ENCODE measurements at regions not wholly inside any gene's neighbourhood (a gene's known extent, or its start where the extent isn't known, plus 50 kb on each side); places are given as distances from the start of the nearest gene placed in this dataset.

- H3K27ac ChIP-seq = no peak overlapping the region
- no peak overlapping the region for H3K4me3 ChIP-seq
- H3K9me3 ChIP-seq = no peaks in the 10 kb centered on the region
- intact Hi-C loops (cut with DNase I) = no loop called here
- no peak for TF ChIP-seq POLR2A (IDR thresholded peaks at IDR 0.05)
- TF ChIP-seq CTCF (IDR thresholded peaks at IDR 0.05) = no peak
- H3K4me1 ChIP-seq = no peaks in the 10 kb centered on the region
- no peak for DNase-seq
- no peaks in the 10 kb centered on the region for H3K36me3 ChIP-seq
- H3K27me3 ChIP-seq = no peaks in the 10 kb centered on the region
Measured at GRCh38 chr11:109138196-109138595, 283.8 kb upstream of the C11orf87 start.

GRCh38 chr11:109140426-109140825 lies 281.6 kb upstream of the C11orf87 start:
- no peaks in the 10 kb centered on the region for H3K9me3 ChIP-seq
- no peaks in the 10 kb centered on the region for H3K27me3 ChIP-seq
- no peak for DNase-seq
- H3K4me3 ChIP-seq = no peak overlapping the region
- intact Hi-C loops (cut with DNase I) = no loop called here
- TF ChIP-seq CTCF (IDR thresholded peaks at IDR 0.05) = no peak
- H3K4me1 ChIP-seq = no peaks in the 10 kb centered on the region
- H3K36me3 ChIP-seq = no peaks in the 10 kb centered on the region
- H3K27ac ChIP-seq = no peak overlapping the region

GRCh38 chr11:109140857-109141515 lies 281.0 kb upstream of the C11orf87 start:
- Histone ChIP-seq H3K4me3 (no peak overlapping the region), H3K27me3 (no peaks in the 10 kb centered on the region), H3K4me1 (no peaks in the 10 kb centered on the region), H3K27ac (no peak overlapping the region), H3K9me3 (no peaks in the 10 kb centered on the region), H3K36me3 (no peaks in the 10 kb centered on the region)
- no peak for TF ChIP-seq CTCF (IDR thresholded peaks at IDR 0.05)
- 65 to 100% methylated on average over 1 to 3 of the region's 3 CpGs for WGBS, 2 donors
- intact Hi-C loops (cut with DNase I) = no loop called here
- DNase-seq = no peak

- intact Hi-C loops (cut with DNase I) = no loop called here
- no peaks in the 10 kb centered on the region for H3K9me3 ChIP-seq
- no peaks in the 10 kb centered on the region for H3K4me1 ChIP-seq
- no peaks in the 10 kb centered on the region for H3K36me3 ChIP-seq
- no peak overlapping the region for H3K4me3 ChIP-seq
- 87 to 90% methylated on average over 14 of the region's 14 CpGs for WGBS, 2 donors
- DNase-seq = no peak
- H3K27ac ChIP-seq = no peak overlapping the region
- TF ChIP-seq POLR2A (IDR thresholded peaks at IDR 0.05) = no peak
- TF ChIP-seq CTCF (IDR thresholded peaks at IDR 0.05) = no peak
- H3K27me3 ChIP-seq = no peaks in the 10 kb centered on the region
Measured at GRCh38 chr11:109145287-109145686, 276.7 kb upstream of the C11orf87 start.

GRCh38 chr11:109147726-109148125 lies 274.3 kb upstream of the C11orf87 start:
- intact Hi-C loops (cut with DNase I) = no loop called here
- Histone ChIP-seq H3K4me1 (no peaks in the 10 kb centered on the region), H3K9me3 (no peaks in the 10 kb centered on the region), H3K4me3 (no peak overlapping the region), H3K27me3 (no peaks in the 10 kb centered on the region), H3K36me3 (no peaks in the 10 kb centered on the region), H3K27ac (no peak overlapping the region)
- TF ChIP-seq POLR2A (IDR thresholded peaks at IDR 0.05) (no peak), CTCF (IDR thresholded peaks at IDR 0.05) (no peak)
- no peak for DNase-seq

All from esophagus squamous epithelium (tissue), 5 donors.